Right lung (tissue), 2 donors: ENCODE measurements at regions not wholly inside any gene's neighbourhood (a gene's known extent, or its start where the extent isn't known, plus 50 kb on each side); places are given as distances from the start of the nearest gene placed in this dataset.

ENCODE experiments used
- DNase-seq, 2 donors: peaks; one replicate each; pipeline ENCODE4 v3.0.0-alpha.2; 2013

DNA sequence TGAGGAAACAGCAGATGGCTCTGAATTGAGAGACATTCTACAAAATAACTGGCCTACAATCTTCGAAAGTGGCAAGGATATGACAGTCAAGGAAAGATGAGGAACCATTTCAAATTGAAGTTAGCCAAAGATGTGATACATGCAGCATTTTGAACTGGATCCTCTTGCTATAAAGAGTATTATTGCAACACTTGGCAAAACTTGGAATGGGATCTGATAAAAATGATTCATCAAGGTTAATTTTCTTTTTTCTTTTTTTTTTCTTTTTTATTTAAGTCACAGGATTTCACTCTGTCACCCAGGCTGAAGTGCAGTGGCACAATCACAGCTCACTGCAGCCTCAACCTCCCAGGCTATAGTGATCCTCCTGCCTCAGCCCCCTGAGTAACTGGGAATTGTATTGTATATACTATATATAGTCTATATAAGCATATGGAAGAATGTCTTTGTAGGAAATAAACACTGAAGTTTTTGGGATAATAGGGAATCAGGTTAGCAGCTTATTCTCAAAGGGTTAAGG, 49.8 kb upstream of the GJA8 start:
- no peak for DNase-seq
